Rectal smooth muscle tissue (tissue), 1 donor: ENCODE measurements at regions not wholly inside any gene's neighbourhood (a gene's known extent, or its start where the extent isn't known, plus 50 kb on each side); places are given as distances from the start of the nearest gene placed in this dataset.
"Not testable (repeated sequence)": the region's sequence is repeated elsewhere in the genome, so short reads cannot be mapped to it uniquely, and the experiment has no call there.

Experiments used
- H3K27ac ChIP-seq: one replicate; pipeline ENCODE4 v1.7.0; 2013; ENCODE audit warnings: low read depth, low read length, inconsistent platforms
- H3K27me3 ChIP-seq: one replicate; pipeline ENCODE4 v1.7.0; 2013; ENCODE audit warnings: low read length; ENCODE audit not compliant: control insufficient read depth, insufficient read depth
- H3K36me3 ChIP-seq: one replicate; pipeline ENCODE4 v1.7.0; 2013; ENCODE audit warnings: low read length; ENCODE audit not compliant: control insufficient read depth, insufficient read depth
- H3K4me1 ChIP-seq: one replicate; pipeline ENCODE4 v1.7.0; 2013; ENCODE audit warnings: low read length; ENCODE audit not compliant: control insufficient read depth, insufficient read depth
- H3K4me3 ChIP-seq: one replicate; pipeline ENCODE4 v1.7.0; 2013; ENCODE audit warnings: low read length
- H3K9ac ChIP-seq: one replicate; pipeline ENCODE4 v1.7.0; 2013; ENCODE audit warnings: low read length

- H3K27ac ChIP-seq, H3K27me3 ChIP-seq, H3K4me1 ChIP-seq, H3K4me3 ChIP-seq, H3K9ac ChIP-seq, H3K36me3 ChIP-seq: not testable (repeated sequence)
Measured at GRCh38 chr12:89266574-89267188, 85.6 kb downstream of the DUSP6 start.

- H3K9ac ChIP-seq, result no peak overlapping the region
- H3K4me3 ChIP-seq, result no peak overlapping the region
- H3K27ac ChIP-seq, result no peak overlapping the region
- H3K36me3 ChIP-seq, result no peaks in the 10 kb centered on the region
- H3K27me3 ChIP-seq, result no peaks in the 10 kb centered on the region
- H3K4me1 ChIP-seq, result no peaks in the 10 kb centered on the region
Measured at GRCh38 chr12:89264837-89265236, 87.5 kb downstream of the DUSP6 start.

- H3K9ac ChIP-seq, result no peak overlapping the region
- H3K27ac ChIP-seq, result no peak overlapping the region
- H3K4me1 ChIP-seq, result no peaks in the 10 kb centered on the region
- H3K27me3 ChIP-seq, result no peaks in the 10 kb centered on the region
- no peak overlapping the region for H3K4me3 ChIP-seq
- no peaks in the 10 kb centered on the region for H3K36me3 ChIP-seq
Measured at GRCh38 chr12:89263900-89264299, 88.4 kb downstream of the DUSP6 start.

- no peaks in the 10 kb centered on the region for H3K27me3 ChIP-seq
- H3K9ac ChIP-seq, result no peak overlapping the region
- H3K27ac ChIP-seq, result no peak overlapping the region
- H3K4me1 ChIP-seq, result no peaks in the 10 kb centered on the region
- no peaks in the 10 kb centered on the region for H3K36me3 ChIP-seq
- no peak overlapping the region for H3K4me3 ChIP-seq
Measured at GRCh38 chr12:89262855-89263552, 89.3 kb downstream of the DUSP6 start.

- Histone ChIP-seq H3K9ac (no peak overlapping the region), H3K4me1 (no peaks in the 10 kb centered on the region), H3K4me3 (no peak overlapping the region), H3K36me3 (no peaks in the 10 kb centered on the region), H3K27ac (no peak overlapping the region), H3K27me3 (no peaks in the 10 kb centered on the region)
Measured at GRCh38 chr12:89261982-89262381, 90.3 kb downstream of the DUSP6 start.

GRCh38 chr12:89260841-89261637 lies 91.3 kb downstream of the DUSP6 start:
- H3K4me1 ChIP-seq, result no peaks in the 10 kb centered on the region
- no peaks in the 10 kb centered on the region for H3K36me3 ChIP-seq
- no peak overlapping the region for H3K9ac ChIP-seq
- no peak overlapping the region for H3K4me3 ChIP-seq
- no peaks in the 10 kb centered on the region for H3K27me3 ChIP-seq
- no peak overlapping the region for H3K27ac ChIP-seq

- H3K27ac ChIP-seq, result no peak overlapping the region
- no peak overlapping the region for H3K4me3 ChIP-seq
- H3K36me3 ChIP-seq, result no peaks in the 10 kb centered on the region
- no peaks in the 10 kb centered on the region for H3K27me3 ChIP-seq
- no peak overlapping the region for H3K9ac ChIP-seq
- H3K4me1 ChIP-seq, result no peaks in the 10 kb centered on the region
Measured at GRCh38 chr12:89259821-89260220, 92.5 kb downstream of the DUSP6 start.

GRCh38 chr12:89258240-89258969 lies 93.9 kb downstream of the DUSP6 start:
- H3K4me3 ChIP-seq, result no peak overlapping the region
- H3K9ac ChIP-seq, result no peak overlapping the region
- no peaks in the 10 kb centered on the region for H3K4me1 ChIP-seq
- H3K36me3 ChIP-seq, result no peaks in the 10 kb centered on the region
- H3K27me3 ChIP-seq, result no peaks in the 10 kb centered on the region
- no peak overlapping the region for H3K27ac ChIP-seq

GRCh38 chr12:89257340-89257739 lies 95.0 kb downstream of the DUSP6 start:
- H3K9ac ChIP-seq, result no peak overlapping the region
- H3K27ac ChIP-seq, result no peak overlapping the region

GRCh38 chr12:89256060-89256459 lies 96.2 kb downstream of the DUSP6 start:
- Histone ChIP-seq H3K4me1 (peaks cover 9% of the 10 kb centered on the region), H3K4me3 (no peak overlapping the region), H3K27ac (no peak overlapping the region), H3K27me3 (no peaks in the 10 kb centered on the region), H3K36me3 (no peaks in the 10 kb centered on the region), H3K9ac (no peak overlapping the region)

More at GRCh38 chr12:89257340-89257739, 95.0 kb downstream of the DUSP6 start:
- Histone ChIP-seq H3K27me3 (no peaks in the 10 kb centered on the region), H3K36me3 (no peaks in the 10 kb centered on the region), H3K4me3 (no peak overlapping the region), H3K4me1 (no peaks in the 10 kb centered on the region)

GRCh38 chr12:89253488-89253887 lies 98.8 kb downstream of the DUSP6 start:
- Histone ChIP-seq H3K9ac (no peak overlapping the region), H3K4me1 (peaks cover 12% of the 10 kb centered on the region), H3K27me3 (no peaks in the 10 kb centered on the region), H3K4me3 (no peak overlapping the region), H3K27ac (no peak overlapping the region), H3K36me3 (no peaks in the 10 kb centered on the region)

GRCh38 chr12:89252284-89252683 lies 100.0 kb downstream of the DUSP6 start:
- H3K4me1 ChIP-seq, result peaks cover 12% of the 10 kb centered on the region
- H3K36me3 ChIP-seq, result no peaks in the 10 kb centered on the region
- H3K4me3 ChIP-seq, result no peak overlapping the region
- no peaks in the 10 kb centered on the region for H3K27me3 ChIP-seq
- H3K27ac ChIP-seq, result peak overlapping the region; percentile 56
- H3K9ac ChIP-seq, result no peak overlapping the region
